Heart left ventricle (tissue), 13 donors: ENCODE measurements at regions not wholly inside any gene's neighbourhood (a gene's known extent, or its start where the extent isn't known, plus 50 kb on each side); places are given as distances from the start of the nearest gene placed in this dataset.

Experiments used
- POLR2A ChIP-seq, 2 donors: fragments of 450-650 bp; IDR thresholded peaks; one replicate each; pipeline ENCODE4 v1.6.1; 2017; ENCODE audit warnings: antibody characterized with exemption in 2 of 2, mild to moderate bottlenecking in 2 of 2, moderate library complexity in 2 of 2
- TF ChIP-seq, protein P1 (sequence below), 12 donors: fragments of 200-600 bp; sonication (generic) in 4 of 12; IDR thresholded peaks; one replicate each; pipeline versions ENCODE4 v1.5.0 to v1.8.0; 2018 to 2022; ENCODE audit warnings: antibody characterized with exemption in 12 of 12, mild to moderate bottlenecking in 5 of 12
- donor health status: ischemic (EF 13 %, LVEDD 7.1; RV severe dilation, severe dysfunction).
- donor health status: DM: no; HTN: yes; CAD: no.
- donor health status: DM: no; HTN: no; CAD: no.
- donor health status: ischemic (EF 25% LVEDD 6.9; RV normal size, moderate dysfunction).
- donor health status: ischemic (EF 25% LVEDD 5.7; RV mildly dilated, moderate dysfunction).
- donor health status: ischemic (EF 35%, LVEDD 5.7; RV mildly dilated, moderate dysfunction).
- donor health status: nonischemic (EF 11% LVEDD 7.7; RV severe dilation, severe dysfunction).
- donor health status: DM: yes; HTN: yes; CAD: no.
- donor health status: PGD.
- donor health status: ischemic (EF 29% LVEDD 5.4; RV normal size, mild dysfunction).
- donor health status: nonischemic (EF 23%, LVEDD 6.1; RV moderate dilation, normal function).

DNA sequence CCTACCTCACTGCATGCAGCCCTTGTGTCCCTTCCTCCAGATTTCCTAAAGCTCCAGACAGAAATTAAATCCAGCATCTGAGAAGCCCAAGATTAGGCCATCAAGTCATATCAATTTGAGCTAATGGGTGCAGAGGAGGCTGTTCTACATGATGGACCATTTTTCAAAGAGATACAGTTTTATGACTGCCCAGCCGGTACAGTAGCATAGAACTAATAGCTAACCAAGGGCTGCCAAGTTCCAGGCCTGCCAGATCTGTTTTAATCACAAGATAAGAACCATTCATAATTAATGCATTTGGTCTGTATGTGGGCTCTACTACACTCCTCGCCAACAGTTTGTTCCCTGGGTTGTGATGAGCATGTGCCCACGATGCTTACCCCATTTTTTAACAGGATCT lies 64.9 kb downstream of the PABIR2 start:
- TF ChIP-seq, protein P1, sequence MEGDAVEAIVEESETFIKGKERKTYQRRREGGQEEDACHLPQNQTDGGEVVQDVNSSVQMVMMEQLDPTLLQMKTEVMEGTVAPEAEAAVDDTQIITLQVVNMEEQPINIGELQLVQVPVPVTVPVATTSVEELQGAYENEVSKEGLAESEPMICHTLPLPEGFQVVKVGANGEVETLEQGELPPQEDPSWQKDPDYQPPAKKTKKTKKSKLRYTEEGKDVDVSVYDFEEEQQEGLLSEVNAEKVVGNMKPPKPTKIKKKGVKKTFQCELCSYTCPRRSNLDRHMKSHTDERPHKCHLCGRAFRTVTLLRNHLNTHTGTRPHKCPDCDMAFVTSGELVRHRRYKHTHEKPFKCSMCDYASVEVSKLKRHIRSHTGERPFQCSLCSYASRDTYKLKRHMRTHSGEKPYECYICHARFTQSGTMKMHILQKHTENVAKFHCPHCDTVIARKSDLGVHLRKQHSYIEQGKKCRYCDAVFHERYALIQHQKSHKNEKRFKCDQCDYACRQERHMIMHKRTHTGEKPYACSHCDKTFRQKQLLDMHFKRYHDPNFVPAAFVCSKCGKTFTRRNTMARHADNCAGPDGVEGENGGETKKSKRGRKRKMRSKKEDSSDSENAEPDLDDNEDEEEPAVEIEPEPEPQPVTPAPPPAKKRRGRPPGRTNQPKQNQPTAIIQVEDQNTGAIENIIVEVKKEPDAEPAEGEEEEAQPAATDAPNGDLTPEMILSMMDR (IDR thresholded peaks at IDR 0.05) = no peak
- no peak for TF ChIP-seq POLR2A (IDR thresholded peaks at IDR 0.05)
